Neuronal stem cell (in vitro differentiated cells): ENCODE measurements at regions not wholly inside any gene's neighbourhood (a gene's known extent, or its start where the extent isn't known, plus 50 kb on each side); places are given as distances from the start of the nearest gene placed in this dataset.
"Not testable (repeated sequence)": the region's sequence is repeated elsewhere in the genome, so short reads cannot be mapped to it uniquely, and the experiment has no call there.

Experiments used
- DNase-seq: peaks from one replicate; pipeline ENCODE4 v3.0.0-alpha.2; 2013; ENCODE audit warnings: low spot score
- H2AFZ ChIP-seq: one replicate; pipeline ENCODE4 v1.6.1; 2013; ENCODE audit warnings: mild to moderate bottlenecking, low read length, inconsistent platforms
- H2AK5ac ChIP-seq: 2 replicates; pipeline ENCODE4 v1.6.1; 2013; ENCODE audit warnings: low read depth, mild to moderate bottlenecking, inconsistent platforms, low read length, moderate library complexity, mixed read lengths
- H2BK120ac ChIP-seq: 2 replicates; pipeline ENCODE4 v1.6.1; 2013; ENCODE audit warnings: low read depth, mild to moderate bottlenecking, inconsistent platforms, low read length, moderate library complexity, mixed read lengths
- H2BK12ac ChIP-seq: one replicate; pipeline ENCODE4 v1.6.1; 2013; ENCODE audit warnings: low read length, inconsistent platforms
- H2BK15ac ChIP-seq: 2 replicates; pipeline ENCODE4 v1.6.1; 2013; ENCODE audit warnings: mild to moderate bottlenecking, low read length, inconsistent platforms, mixed read lengths
- H2BK5ac ChIP-seq: one replicate; pipeline ENCODE4 v1.6.1; 2013; ENCODE audit warnings: inconsistent platforms, mild to moderate bottlenecking, low read length, moderate library complexity
- H3K14ac ChIP-seq: one replicate; pipeline ENCODE4 v1.6.1; 2013; ENCODE audit warnings: low read length, inconsistent platforms
- H3K18ac ChIP-seq: 2 replicates; pipeline ENCODE4 v1.6.1; 2013; ENCODE audit warnings: low read length, inconsistent platforms
- H3K23ac ChIP-seq: 2 replicates; pipeline ENCODE4 v1.6.1; 2013; ENCODE audit warnings: low read depth, mild to moderate bottlenecking, mixed read lengths, low read length, inconsistent platforms; ENCODE audit not compliant: poor library complexity
- H3K27ac ChIP-seq: replicated peaks from 3 replicates; pipeline ENCODE4 v1.5.1; 2013; ENCODE audit warnings: low read length, inconsistent platforms
- H3K27me3 ChIP-seq, 3 experiments: 2 replicates each; pipeline ENCODE4 v1.6.1; 2013; ENCODE audit warnings: low read length in 3 of 3, mild to moderate bottlenecking in 2 of 3, inconsistent platforms in 1 of 3, low read depth in 1 of 3, mixed read lengths in 1 of 3, moderate library complexity in 1 of 3; ENCODE audit not compliant: control insufficient read depth in 3 of 3, insufficient read depth in 3 of 3
- H3K36me3 ChIP-seq, 2 donors: replicated peaks in 1 of 2; 2 replicates each; pipeline ENCODE4 v1.6.1; 2013; ENCODE audit warnings: low read length in 2 of 2; ENCODE audit not compliant: control insufficient read depth in 2 of 2, insufficient read depth in 2 of 2
- H3K4ac ChIP-seq: 2 replicates; pipeline ENCODE4 v1.6.1; 2013; ENCODE audit warnings: inconsistent platforms, mild to moderate bottlenecking, low read length, moderate library complexity
- H3K4me1 ChIP-seq, 2 donors: 1 replicate in 1 of 2; 2 replicates in 1 of 2; pipeline ENCODE4 v1.6.1; 2013; ENCODE audit warnings: low read length in 2 of 2, low read depth in 1 of 2; ENCODE audit not compliant: control insufficient read depth in 2 of 2, insufficient read depth in 1 of 2
- H3K4me2 ChIP-seq: one replicate; pipeline ENCODE4 v1.6.1; 2013; ENCODE audit warnings: mild to moderate bottlenecking, low read length, inconsistent platforms; ENCODE audit not compliant: insufficient read depth, poor library complexity, severe bottlenecking
- H3K4me3 ChIP-seq, 2 donors: 2 replicates each; pipeline ENCODE4 v1.5.1; 2013; ENCODE audit warnings: low read length in 2 of 2, mild to moderate bottlenecking in 2 of 2, inconsistent platforms in 1 of 2, moderate library complexity in 1 of 2
- H3K79me1 ChIP-seq: one replicate; pipeline ENCODE4 v1.6.1; 2013; ENCODE audit warnings: low read depth, mild to moderate bottlenecking, inconsistent platforms, low read length, moderate library complexity
- H3K9ac ChIP-seq: one replicate; pipeline ENCODE4 v1.6.1; 2013; ENCODE audit warnings: mild to moderate bottlenecking, low read depth, low read length, inconsistent platforms; ENCODE audit not compliant: poor library complexity
- H3K9me3 ChIP-seq, 2 donors: replicated peaks in 1 of 2; 2 replicates each; pipeline versions ENCODE3 to v1.6.1; 2013; ENCODE audit warnings: low read length in 2 of 2, mild to moderate bottlenecking in 2 of 2, inconsistent platforms in 1 of 2, low read depth in 1 of 2, mixed read lengths in 1 of 2, moderate library complexity in 1 of 2; ENCODE audit not compliant: control insufficient read depth in 2 of 2, insufficient read depth in 1 of 2
- H4K8ac ChIP-seq: one replicate; pipeline ENCODE4 v1.6.1; 2013; ENCODE audit warnings: low read depth, mild to moderate bottlenecking, inconsistent platforms, low read length, moderate library complexity
- H4K91ac ChIP-seq: one replicate; pipeline ENCODE4 v1.6.1; 2013; ENCODE audit warnings: low read length, low read depth, mild to moderate bottlenecking, inconsistent platforms; ENCODE audit not compliant: poor library complexity
- WGBS, 2 donors: extraction: QIAGEN DNeasy Blood & Tissue Kit; methylation state at CpG; one replicate each; pipeline ENCODE4 v1.1.7; 2013; ENCODE audit warnings: missing lambda C conversion rate in 2 of 2, mixed read lengths in 1 of 2; ENCODE audit not compliant: insufficient read length in 2 of 2, insufficient replicate concordance in 1 of 2; ENCODE audit errors: extremely low coverage in 2 of 2; 5-methylcytosine and 5-hydroxymethylcytosine counted together

DNA sequence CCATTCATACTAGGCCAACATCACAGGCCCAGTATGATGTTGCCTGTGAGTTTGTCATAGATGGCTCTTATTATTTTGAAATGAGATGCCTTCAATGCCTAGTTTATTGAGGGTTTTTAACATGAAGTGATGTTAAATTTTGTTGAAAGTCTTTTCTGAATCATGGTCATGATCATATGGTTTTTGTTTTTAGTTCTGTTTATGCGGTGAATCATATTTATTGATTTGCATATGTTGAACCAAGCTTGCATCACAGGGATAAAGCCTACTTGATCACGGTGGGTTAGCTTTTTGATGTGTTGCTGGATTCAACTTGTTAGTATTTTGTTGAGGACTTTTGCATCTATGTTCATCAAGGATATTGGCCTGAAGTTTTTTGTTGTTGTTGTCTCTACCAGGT is 195.8 kb upstream of the FN1 start:
- no CpG with 5 or more reads among the region's 2 CpGs for WGBS, 2 donors
- no peak overlapping the region for H2BK5ac ChIP-seq
- H2AK5ac ChIP-seq = no peak overlapping the region
- no peak for DNase-seq
- H3K4me3 ChIP-seq = no peak overlapping the region
- no peaks in the 10 kb centered on the region for H3K36me3 ChIP-seq
- peaks cover 0 to 5% of the 10 kb centered on the region in 2 donors for H3K9me3 ChIP-seq
- no peaks in the 10 kb centered on the region for H3K27me3 ChIP-seq
- H3K23ac ChIP-seq = no peak overlapping the region
- H4K91ac ChIP-seq = no peak overlapping the region
- H3K9ac ChIP-seq = no peak overlapping the region
- H3K4me1 ChIP-seq = no peaks in the 10 kb centered on the region
- H4K8ac ChIP-seq = no peak overlapping the region
- H3K4me2 ChIP-seq = no peak overlapping the region
- no peak overlapping the region for H3K27ac ChIP-seq
- no peaks in the 10 kb centered on the region for H3K79me1 ChIP-seq
- no peak overlapping the region for H3K14ac ChIP-seq
- no peak overlapping the region for H3K18ac ChIP-seq
- no peak overlapping the region for H3K4ac ChIP-seq
- no peak overlapping the region for H2BK120ac ChIP-seq
- no peak overlapping the region for H2BK15ac ChIP-seq
- no peak overlapping the region for H2AFZ ChIP-seq
- no peak overlapping the region for H2BK12ac ChIP-seq

DNA sequence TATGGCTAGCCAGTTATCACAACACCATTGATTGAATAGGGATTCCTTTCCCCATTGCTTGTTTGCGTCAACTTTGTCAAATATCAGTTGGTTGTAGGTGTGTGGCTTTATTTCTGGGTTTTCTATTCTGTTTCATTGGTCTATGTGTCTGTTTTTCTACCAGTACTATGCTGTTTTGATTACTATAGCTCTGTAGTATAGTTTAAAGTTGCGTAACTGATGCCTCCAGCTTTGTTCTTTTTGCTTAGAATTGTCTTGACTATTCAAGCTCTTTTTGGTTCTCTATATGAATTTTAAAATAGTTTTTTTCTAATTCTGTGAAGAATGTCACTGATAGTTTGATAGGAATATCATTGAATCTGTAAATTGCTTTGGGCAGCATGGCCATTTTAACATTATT is 194.9 kb upstream of the FN1 start:
- H3K9me3 ChIP-seq, H4K8ac ChIP-seq, H3K4me3 ChIP-seq, H2BK12ac ChIP-seq, H3K27me3 ChIP-seq, H2AK5ac ChIP-seq, H2AFZ ChIP-seq, H2BK5ac ChIP-seq, H2BK120ac ChIP-seq, H3K36me3 ChIP-seq, H3K9ac ChIP-seq, DNase-seq, H3K4me1 ChIP-seq, H3K4me2 ChIP-seq, H4K91ac ChIP-seq, H2BK15ac ChIP-seq, H3K18ac ChIP-seq, H3K79me1 ChIP-seq, H3K4ac ChIP-seq, H3K27ac ChIP-seq, H3K14ac ChIP-seq, H3K23ac ChIP-seq: not testable (repeated sequence)
- WGBS, 2 donors = no CpG with 5 or more reads among the region's 2 CpGs

DNA sequence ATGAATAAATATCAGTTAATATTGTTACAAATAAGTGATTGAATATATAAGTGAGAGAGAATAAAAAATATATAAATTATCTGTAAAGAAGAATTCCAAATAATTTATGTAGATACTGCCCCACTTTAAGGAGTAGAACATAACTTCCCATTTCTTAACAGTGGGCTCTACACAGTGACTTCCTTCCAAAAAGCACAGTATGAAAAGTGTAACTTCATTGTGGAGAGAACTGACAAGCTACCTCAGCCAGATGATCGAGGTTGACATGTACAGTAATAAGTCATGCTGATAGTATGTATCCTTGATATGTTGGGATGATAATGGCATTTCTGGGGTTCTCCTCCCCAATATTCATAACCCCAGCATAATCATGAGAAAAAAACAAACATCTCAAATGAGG is 191.9 kb upstream of the FN1 start:
- no peak overlapping the region for H2AK5ac ChIP-seq
- DNase-seq = no peak
- no peak overlapping the region for H3K4me3 ChIP-seq
- no peak overlapping the region for H3K27ac ChIP-seq
- H3K14ac ChIP-seq = no peak overlapping the region
- no peak overlapping the region for H2AFZ ChIP-seq
- no peak overlapping the region for H3K9ac ChIP-seq
- no peak overlapping the region for H3K4me2 ChIP-seq
- H3K79me1 ChIP-seq = no peaks in the 10 kb centered on the region
- WGBS, 2 donors = no CpG with 5 or more reads among the region's 1 CpG
- H4K91ac ChIP-seq = no peak overlapping the region
- no peaks in the 10 kb centered on the region for H3K4me1 ChIP-seq
- H2BK12ac ChIP-seq = no peak overlapping the region
- no peak overlapping the region for H2BK5ac ChIP-seq
- H2BK15ac ChIP-seq = no peak overlapping the region
- H2BK120ac ChIP-seq = no peak overlapping the region
- H3K4ac ChIP-seq = no peak overlapping the region
- no peaks in the 10 kb centered on the region for H3K27me3 ChIP-seq
- no peak overlapping the region for H3K23ac ChIP-seq
- no peak overlapping the region for H4K8ac ChIP-seq
- no peaks in the 10 kb centered on the region for H3K36me3 ChIP-seq
- H3K18ac ChIP-seq = no peak overlapping the region
- peaks cover 0 to 5% of the 10 kb centered on the region in 2 donors for H3K9me3 ChIP-seq

DNA sequence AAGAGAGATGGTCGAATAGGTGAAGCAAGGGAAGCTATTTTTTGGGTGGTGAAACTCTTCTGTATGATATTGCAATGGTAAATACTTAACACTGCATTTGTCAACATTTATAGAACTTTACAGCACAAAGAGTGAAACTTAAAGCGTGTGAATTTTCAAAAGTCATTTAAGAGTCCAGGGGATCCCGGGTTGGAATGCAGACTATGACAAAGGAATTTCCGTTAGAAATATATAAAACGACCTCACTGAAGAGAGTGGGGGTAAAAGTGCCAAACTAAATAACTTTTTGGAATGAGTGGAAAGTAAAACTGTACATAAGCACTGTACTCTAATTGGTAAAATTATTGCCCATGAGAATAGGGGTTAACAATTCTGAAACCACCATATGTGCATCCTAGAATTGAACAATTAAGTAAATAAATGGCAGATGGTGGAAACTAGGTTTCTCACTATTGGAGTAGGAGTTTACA is 191.0 kb upstream of the FN1 start:
- no peak overlapping the region for H2BK120ac ChIP-seq
- no peak overlapping the region for H3K4me3 ChIP-seq
- no peaks in the 10 kb centered on the region for H3K79me1 ChIP-seq
- H2BK12ac ChIP-seq = no peak overlapping the region
- no peaks in the 10 kb centered on the region for H3K36me3 ChIP-seq
- H4K8ac ChIP-seq = no peak overlapping the region
- H3K4ac ChIP-seq = no peak overlapping the region
- no peak overlapping the region for H3K9ac ChIP-seq
- H3K23ac ChIP-seq = no peak overlapping the region
- no peaks in the 10 kb centered on the region for H3K4me1 ChIP-seq
- no peak overlapping the region for H2AK5ac ChIP-seq
- no CpG with 5 or more reads among the region's 5 CpGs for WGBS, 2 donors
- no peak overlapping the region for H2BK5ac ChIP-seq
- H3K4me2 ChIP-seq = no peak overlapping the region
- H2BK15ac ChIP-seq = no peak overlapping the region
- no peak for DNase-seq
- no peak overlapping the region for H3K14ac ChIP-seq
- H3K18ac ChIP-seq = no peak overlapping the region
- H4K91ac ChIP-seq = no peak overlapping the region
- H3K9me3 ChIP-seq = peaks cover 0 to 5% of the 10 kb centered on the region in 2 donors
- no peak overlapping the region for H3K27ac ChIP-seq
- H3K27me3 ChIP-seq = no peaks in the 10 kb centered on the region
- H2AFZ ChIP-seq = no peak overlapping the region
